GM12878 (cell line): ENCODE measurements at regions not wholly inside any gene's neighbourhood (a gene's known extent, or its start where the extent isn't known, plus 50 kb on each side); places are given as distances from the start of the nearest gene placed in this dataset.

Experiments used
- ATAC-seq: fragments of 200-7000 bp; cut with Tn5 transposase; 3 replicates; pipeline ENCODE4 v1.9.1; 2020; ENCODE audit warnings: mild to moderate bottlenecking, moderate library complexity
- BruUV-seq: library from RNA; stranded (reverse); fragments of 400-500 nt; replicated peaks from 2 replicates; lab custom pipeline; 2021; lab: Mats Ljungman, UMichigan
- CTCF ChIA-PET: fragments of 300-600 bp; sonication (Branson Sonifier 250); formaldehyde crosslinking; extraction: SDS; loops from one replicate; lab custom pipeline; 2021; ENCODE audit warnings: inconsistent platforms; lab: Yijun Ruan, JAX
- POLR2A ChIA-PET: fragments of 350-600 bp; formaldehyde crosslinking; extraction: SDS; loops from one replicate; lab custom pipeline; 2021; ENCODE audit warnings: inconsistent platforms; lab: Charles Lee
- RAD21 ChIA-PET: fragments of 300-600 bp; sonication (Branson Sonifier 250); formaldehyde crosslinking; loops from one replicate; lab custom pipeline; 2023; ENCODE audit warnings: antibody characterized with exemption; ENCODE audit not compliant: unreplicated experiment; lab: Charles Lee
- SMC1A ChIA-PET: fragments of 300-600 bp; sonication (Branson Sonifier 250); formaldehyde crosslinking; loops from one replicate; lab custom pipeline; 2023; ENCODE audit not compliant: unreplicated experiment, uncharacterized antibody; lab: Charles Lee
- DNase-seq: peaks from one replicate; pipeline ENCODE4 v3.0.0-alpha.2; 2011; ENCODE audit warnings: low read depth, low spot score
- FAIRE-seq: peaks from 3 replicates; lab custom pipeline; 2011; peaks lifted over from hg19 to GRCh38; lab: Jason Lieb, UNC
- H2AFZ ChIP-seq: 2 replicates; pipeline ENCODE4 v1.6.0; 2011; ENCODE audit warnings: low read depth, low read length, control low read depth; ENCODE audit not compliant: control insufficient read depth
- H3K27ac ChIP-seq: 2 replicates; pipeline ENCODE4 v1.5.1; 2011; ENCODE audit warnings: control low read depth; ENCODE audit not compliant: control insufficient read depth, insufficient read depth
- H3K27me3 ChIP-seq, 2 experiments: replicated peaks in 1 of 2; 2 replicates each; pipeline versions ENCODE4 v1.6.0 to v1.6.1; 2011; ENCODE audit warnings: low read length in 1 of 2; ENCODE audit not compliant: control insufficient read depth in 2 of 2, insufficient read depth in 2 of 2
- H3K36me3 ChIP-seq, 2 experiments: 2 replicates each; pipeline ENCODE4 v1.5.1; 2011; ENCODE audit warnings: low read length in 1 of 2; ENCODE audit not compliant: control insufficient read depth in 2 of 2, insufficient read depth in 2 of 2
- H3K4me1 ChIP-seq: 2 replicates; pipeline ENCODE4 v1.6.1; 2011; ENCODE audit warnings: mild to moderate bottlenecking, low read length, moderate library complexity, mixed read lengths; ENCODE audit not compliant: control insufficient read depth, insufficient read depth
- H3K4me2 ChIP-seq: 2 replicates; pipeline ENCODE4 v1.6.0; 2011; ENCODE audit warnings: control low read depth; ENCODE audit not compliant: control insufficient read depth, insufficient read depth
- H3K4me3 ChIP-seq: fragments of 200-600 bp; sonication (generic); 2 replicates; pipeline ENCODE4 v1.5.1; 2016
- H3K79me2 ChIP-seq: 2 replicates; pipeline ENCODE4 v1.6.0; 2011; ENCODE audit warnings: low read length; ENCODE audit not compliant: control insufficient read depth, insufficient read depth
- H3K9ac ChIP-seq: 2 replicates; pipeline ENCODE4 v1.8.0; 2011; ENCODE audit warnings: low read length, control low read depth, mixed read lengths; ENCODE audit not compliant: control insufficient read depth, insufficient read depth
- H3K9me3 ChIP-seq: replicated peaks from 3 replicates; pipeline ENCODE4 v1.5.1; 2011; ENCODE audit warnings: mild to moderate bottlenecking, low read length; ENCODE audit not compliant: control insufficient read depth, insufficient read depth
- H4K20me1 ChIP-seq: 2 replicates; pipeline ENCODE4 v1.6.0; 2011; ENCODE audit not compliant: control insufficient read depth, insufficient read depth
- ASH2L ChIP-seq: fragments of 300-600, 200-600 bp; sonication (generic); IDR thresholded peaks from 2 replicates; pipeline ENCODE4 v1.6.1; 2017; ENCODE audit warnings: low read depth, mild to moderate bottlenecking, borderline replicate concordance
- ATF7 ChIP-seq: fragments of 450-650 bp; IDR thresholded peaks from 2 replicates; pipeline ENCODE4 v1.6.1; 2016; ENCODE audit warnings: low read depth, mild to moderate bottlenecking
- CREM ChIP-seq: IDR thresholded peaks from 2 replicates; pipeline ENCODE4 v1.6.1; 2014; ENCODE audit warnings: antibody characterized with exemption, low read depth
- ETV6 ChIP-seq, 2 experiments: fragments of 450-650 bp in 1 of 2; IDR thresholded peaks in 1 of 2; conservative IDR thresholded peaks in 1 of 2; 2 replicates each; pipeline ENCODE4 v1.6.1; 2014; ENCODE audit warnings: antibody characterized with exemption in 1 of 2, borderline replicate concordance in 1 of 2, low read depth in 1 of 2, mild to moderate bottlenecking in 1 of 2, moderate library complexity in 1 of 2
- IKZF1 ChIP-seq: fragments of 450-650 bp; conservative IDR thresholded peaks from 2 replicates; pipeline ENCODE4 v1.6.1; 2017; ENCODE audit warnings: antibody characterized with exemption, mild to moderate bottlenecking
- KAT2A ChIP-seq: conservative IDR thresholded peaks from 2 replicates; pipeline ENCODE4 v1.6.1; 2011; ENCODE audit warnings: low read depth, low read length; ENCODE audit not compliant: control insufficient read depth
- KLF5 ChIP-seq: fragments of 450-650 bp; IDR thresholded peaks from 2 replicates; pipeline ENCODE4 v1.6.1; 2014; ENCODE audit warnings: mild to moderate bottlenecking; ENCODE audit not compliant: partially characterized antibody
- MTA3 ChIP-seq: IDR thresholded peaks from 2 replicates; pipeline ENCODE4 v1.6.1; 2012; ENCODE audit warnings: low read length, inconsistent platforms, borderline replicate concordance
- MXI1 ChIP-seq: fragments of 150-350 bp; IDR thresholded peaks from 2 replicates; pipeline ENCODE4 v1.6.1; 2011; ENCODE audit warnings: low read depth, mild to moderate bottlenecking, inconsistent platforms, low read length, improper control_type of control experiment
- MYB ChIP-seq: fragments of 150-350 bp; IDR thresholded peaks from 2 replicates; pipeline ENCODE4 v1.6.1; 2014; ENCODE audit warnings: mild to moderate bottlenecking, low read depth, low read length, borderline replicate concordance
- NFYA ChIP-seq: IDR thresholded peaks from 2 replicates; pipeline ENCODE4 v1.6.1; 2011; ENCODE audit warnings: low read depth, mild to moderate bottlenecking, low read length, improper control_type of control experiment, borderline replicate concordance
- RBBP5 ChIP-seq: fragments of 200-600 bp; sonication (generic); conservative IDR thresholded peaks from 2 replicates; pipeline ENCODE4 v1.6.1; 2016
- SP1 ChIP-seq: IDR thresholded peaks from one replicate; pipeline ENCODE4 v1.6.1; 2011; ENCODE audit warnings: low read depth, low read length
- ZNF274 ChIP-seq: IDR thresholded peaks from one replicate; pipeline ENCODE4 v1.8.0; 2011; ENCODE audit not compliant: insufficient read length, insufficient read depth
- WGBS: methylation state at CpG from one replicate; pipeline ENCODE4 v1.1.6; 2016; ENCODE audit warnings: low lambda C conversion rate; ENCODE audit not compliant: insufficient replicate concordance, insufficient coverage; ENCODE audit errors: missing lambda C conversion rate; 5-methylcytosine and 5-hydroxymethylcytosine counted together
- in situ Hi-C: fragments of 300-500 bp; cut with MboI; formaldehyde crosslinking; loops from 9 replicates; pipeline ENCODE4 v1.14.3; 2018; ENCODE audit warnings: mixed read lengths
- intact Hi-C: fragments of 100-400 bp; cut with micrococcal nuclease; formaldehyde crosslinking; loops from one replicate; pipeline ENCODE4 v1.14.2; 2022; ENCODE audit not compliant: unreplicated experiment
- TF ChIP-seq, protein P1 (sequence below): fragments of 450-650 bp; IDR thresholded peaks from 2 replicates; pipeline ENCODE4 v1.6.1; 2014; ENCODE audit warnings: mild to moderate bottlenecking
- TF ChIP-seq, protein P2 (sequence below): fragments of 450-650 bp; IDR thresholded peaks from 2 replicates; pipeline ENCODE4 v1.6.1; 2016; ENCODE audit warnings: mild to moderate bottlenecking

DNA sequence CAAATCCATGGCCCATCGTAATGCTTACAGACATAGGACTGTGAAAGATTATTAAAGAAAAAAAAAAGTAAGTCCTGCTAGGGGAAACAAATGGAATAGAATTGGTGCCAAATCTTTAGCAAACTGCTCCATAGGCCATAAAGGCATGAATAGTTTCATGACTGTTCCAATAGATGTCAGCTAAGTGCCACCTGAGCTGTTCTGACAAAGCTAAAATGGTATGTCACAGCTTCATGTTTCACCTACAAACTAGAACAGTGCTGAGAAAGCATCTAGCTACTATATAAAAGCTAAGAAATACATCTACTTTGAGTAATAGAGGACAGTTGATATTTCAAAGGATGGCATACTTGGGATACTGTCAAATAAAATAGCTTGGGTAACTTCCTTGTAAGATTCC lies 771.6 kb upstream of the CA10 start:
- no peak for DNase-seq
- no peaks in the 10 kb centered on the region for H3K9me3 ChIP-seq
- H4K20me1 ChIP-seq, result no peaks in the 10 kb centered on the region
- no peaks in the 10 kb centered on the region for H3K4me1 ChIP-seq
- SMC1A ChIA-PET, result no interaction called here
- in situ Hi-C loops, result no loop called here
- POLR2A ChIA-PET, result no interaction called here
- no peak for FAIRE-seq
- WGBS, result 44% methylated on average over 1 of the region's 1 CpG
- H3K27ac ChIP-seq, result no peak overlapping the region
- H3K27me3 ChIP-seq, result no peaks in the 10 kb centered on the region
- no peaks in the 10 kb centered on the region for H3K79me2 ChIP-seq
- H3K4me2 ChIP-seq, result no peak overlapping the region
- H3K36me3 ChIP-seq, result no peaks in the 10 kb centered on the region
- RAD21 ChIA-PET, result interaction anchor here (0.6 kb wide), 1 partner anchor 293 kb away, joined by 3 read pairs; no protein-coding TSS in a partner anchor
- intact Hi-C loops, result no loop called here
- H3K4me3 ChIP-seq, result no peak overlapping the region
- no peak for ATAC-seq
- no peak overlapping the region for H2AFZ ChIP-seq
- CTCF ChIA-PET, result no interaction called here
- TF ChIP-seq ZNF274 (no peak), SP1 (no peak)
- H3K9ac ChIP-seq, result no peak overlapping the region
- BruUV-seq, result no TSS peak

DNA sequence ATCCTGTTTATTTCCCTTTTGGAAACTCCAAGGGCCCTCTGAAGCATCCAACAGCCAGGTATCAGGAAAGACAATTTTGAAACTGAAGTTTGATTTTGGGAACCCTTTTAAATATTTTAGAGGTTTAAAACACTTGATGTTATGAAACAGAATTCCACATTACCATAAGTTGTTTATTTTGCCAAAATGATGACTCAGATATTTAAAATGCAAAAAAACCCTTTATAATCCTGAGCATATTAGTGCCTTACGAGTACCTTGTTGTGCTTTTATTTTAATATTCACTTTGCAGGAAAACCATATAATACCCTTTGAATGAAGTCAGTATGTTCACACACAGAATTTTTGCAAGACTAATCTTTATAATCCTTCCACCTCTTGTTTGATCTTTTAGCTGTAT lies 765.1 kb upstream of the CA10 start:
- H3K9me3 ChIP-seq, result no peaks in the 10 kb centered on the region
- no TSS peak for BruUV-seq
- in situ Hi-C loops, result no loop called here
- TF ChIP-seq KAT2A, result no peak
- TF ChIP-seq CREM, result no peak
- no peak for TF ChIP-seq IKZF1
- TF ChIP-seq ETV6 (conservative IDR thresholded peaks at IDR 0.05 in 1 of 2, IDR thresholded peaks at IDR 0.05 in 1 of 2; ENCODE audit: borderline replicate concordance in 1 of 2, low read depth in 1 of 2), result no peak
- TF ChIP-seq ATF7, result no peak
- TF ChIP-seq, protein P1, sequence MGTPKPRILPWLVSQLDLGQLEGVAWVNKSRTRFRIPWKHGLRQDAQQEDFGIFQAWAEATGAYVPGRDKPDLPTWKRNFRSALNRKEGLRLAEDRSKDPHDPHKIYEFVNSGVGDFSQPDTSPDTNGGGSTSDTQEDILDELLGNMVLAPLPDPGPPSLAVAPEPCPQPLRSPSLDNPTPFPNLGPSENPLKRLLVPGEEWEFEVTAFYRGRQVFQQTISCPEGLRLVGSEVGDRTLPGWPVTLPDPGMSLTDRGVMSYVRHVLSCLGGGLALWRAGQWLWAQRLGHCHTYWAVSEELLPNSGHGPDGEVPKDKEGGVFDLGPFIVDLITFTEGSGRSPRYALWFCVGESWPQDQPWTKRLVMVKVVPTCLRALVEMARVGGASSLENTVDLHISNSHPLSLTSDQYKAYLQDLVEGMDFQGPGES, result no peak
- no peak for TF ChIP-seq KLF5
- no peak for TF ChIP-seq NFYA
- no peak for TF ChIP-seq MYB
- no peak for TF ChIP-seq RBBP5
- TF ChIP-seq ASH2L, result no peak
- TF ChIP-seq MTA3, result no peak
- TF ChIP-seq, protein P2, sequence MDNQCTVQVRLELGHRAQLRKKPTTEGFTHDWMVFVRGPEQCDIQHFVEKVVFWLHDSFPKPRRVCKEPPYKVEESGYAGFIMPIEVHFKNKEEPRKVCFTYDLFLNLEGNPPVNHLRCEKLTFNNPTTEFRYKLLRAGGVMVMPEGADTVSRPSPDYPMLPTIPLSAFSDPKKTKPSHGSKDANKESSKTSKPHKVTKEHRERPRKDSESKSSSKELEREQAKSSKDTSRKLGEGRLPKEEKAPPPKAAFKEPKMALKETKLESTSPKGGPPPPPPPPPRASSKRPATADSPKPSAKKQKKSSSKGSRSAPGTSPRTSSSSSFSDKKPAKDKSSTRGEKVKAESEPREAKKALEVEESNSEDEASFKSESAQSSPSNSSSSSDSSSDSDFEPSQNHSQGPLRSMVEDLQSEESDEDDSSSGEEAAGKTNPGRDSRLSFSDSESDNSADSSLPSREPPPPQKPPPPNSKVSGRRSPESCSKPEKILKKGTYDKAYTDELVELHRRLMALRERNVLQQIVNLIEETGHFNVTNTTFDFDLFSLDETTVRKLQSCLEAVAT, result no peak
- no peak for TF ChIP-seq MXI1

More for the DNA sequence above, 765.1 kb upstream of the CA10 start:
- intact Hi-C loops, result no loop called here
- Histone ChIP-seq H4K20me1 (no peaks in the 10 kb centered on the region), H3K9ac (no peak overlapping the region), H3K36me3 (no peaks in the 10 kb centered on the region), H3K4me1 (no peaks in the 10 kb centered on the region), H3K4me2 (no peak overlapping the region), H3K79me2 (no peaks in the 10 kb centered on the region), H3K4me3 (no peak overlapping the region), H3K27me3 (no peaks in the 10 kb centered on the region), H2AFZ (no peak overlapping the region), H3K27ac (no peak overlapping the region)
- no peak for FAIRE-seq
- POLR2A ChIA-PET, result no interaction called here
- ATAC-seq, result no peak
- DNase-seq, result no peak
- CTCF ChIA-PET, result no interaction called here
- WGBS, result 0% methylated on average over 1 of the region's 1 CpG
- SMC1A ChIA-PET, result no interaction called here
- RAD21 ChIA-PET, result no interaction called here
